Activated CD8-positive, alpha-beta T cell treated with anti-CD3 and anti-CD28 coated beads, Interleukin-2, amount 10 ng/mL, durations not matched to agents 7 days and 5 days (primary cell): ENCODE measurements at regions not wholly inside any gene's neighbourhood (a gene's known extent, or its start where the extent isn't known, plus 50 kb on each side); places are given as distances from the start of the nearest gene placed in this dataset.
"Not testable (repeated sequence)": the region's sequence is repeated elsewhere in the genome, so short reads cannot be mapped to it uniquely, and the experiment has no call there.

ENCODE experiments used
- ATAC-seq: fragments of 150-1000 bp; cut with Tn5 transposase; one replicate; pipeline ENCODE4 v1.10.0; 2021; ENCODE audit warnings: moderate library complexity
- CTCF ChIA-PET: fragments of 350-600 bp; sonication (Branson Sonifier 250); formaldehyde crosslinking; loops from one replicate; lab custom pipeline; 2021; ENCODE audit warnings: antibody characterized with exemption; lab: Charles Lee
- POLR2A ChIA-PET: fragments of 350-600 bp; sonication (Branson Sonifier 250); formaldehyde crosslinking; loops from one replicate; lab custom pipeline; 2021; ENCODE audit warnings: antibody characterized with exemption; lab: Charles Lee
- DNase-seq: peaks from one replicate; pipeline ENCODE4 v3.0.0-alpha.2; 2020
- H3K27ac Mint-ChIP-seq: one replicate; pipeline ENCODE4 v1.8.0; 2021; ENCODE audit warnings: mild to moderate bottlenecking, mixed read lengths
- H3K27me3 Mint-ChIP-seq: one replicate; pipeline ENCODE4 v1.8.0; 2021; ENCODE audit warnings: low read depth, mixed read lengths
- H3K36me3 Mint-ChIP-seq: one replicate; pipeline ENCODE4 v1.8.0; 2021; ENCODE audit warnings: low read depth, mixed read lengths
- H3K4me1 Mint-ChIP-seq: one replicate; pipeline ENCODE4 v1.8.0; 2021; ENCODE audit warnings: low read depth, mixed read lengths
- H3K4me3 Mint-ChIP-seq: one replicate; pipeline ENCODE4 v1.8.0; 2021; ENCODE audit warnings: mild to moderate bottlenecking, mixed read lengths
- H3K9me3 Mint-ChIP-seq: one replicate; pipeline ENCODE4 v1.8.0; 2022; ENCODE audit warnings: mixed read lengths; ENCODE audit not compliant: insufficient read depth

DNA sequence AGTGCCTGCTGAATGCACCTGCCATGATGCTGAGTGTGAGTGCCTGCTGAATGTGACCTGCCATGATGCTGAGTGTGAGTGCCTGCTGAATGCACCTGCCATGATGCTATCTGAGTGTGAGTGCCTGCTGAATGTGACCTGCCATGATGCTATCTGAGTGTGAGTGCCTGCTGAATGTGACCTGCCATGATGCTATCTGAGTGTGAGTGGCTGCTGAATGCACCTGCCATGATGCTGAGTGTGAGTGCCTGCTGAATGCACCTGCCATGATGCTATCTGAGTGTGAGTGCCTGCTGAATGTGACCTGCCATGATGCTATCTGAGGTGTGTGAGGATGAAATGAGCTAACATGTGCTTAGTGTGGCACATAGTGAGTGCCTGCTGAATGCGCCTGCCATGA, 98.7 kb upstream of the SULF2 start:
- ATAC-seq, H3K27ac Mint-ChIP-seq, DNase-seq, H3K9me3 Mint-ChIP-seq, H3K4me3 Mint-ChIP-seq, CTCF ChIA-PET, H3K27me3 Mint-ChIP-seq, H3K4me1 Mint-ChIP-seq, H3K36me3 Mint-ChIP-seq: not testable (repeated sequence)
- POLR2A ChIA-PET, result interaction anchor here (0.7 kb wide), 1 partner anchor 62 kb away, joined by 3 read pairs; no protein-coding TSS in a partner anchor

DNA sequence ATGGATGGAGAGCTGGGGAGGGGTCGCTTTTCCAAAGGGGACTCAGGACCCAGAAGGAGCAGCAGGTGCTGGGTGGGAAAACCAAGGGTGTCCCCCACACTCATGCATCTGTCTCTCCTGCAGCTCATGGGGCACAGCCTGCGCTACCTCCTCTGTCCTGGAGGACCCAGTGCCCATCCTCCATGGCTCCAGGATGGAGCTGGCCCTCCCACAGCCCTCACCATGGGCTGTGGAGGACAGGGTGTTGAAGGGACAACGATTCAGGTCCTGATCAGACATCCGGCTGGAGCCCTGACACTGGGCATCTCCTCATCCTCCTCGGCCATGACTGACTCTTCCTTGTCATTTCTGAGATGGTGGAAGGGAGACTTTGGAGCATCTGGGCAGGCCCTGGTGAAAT, 97.9 kb upstream of the SULF2 start:
- Mint-ChIP-seq H3K4me1 (no peaks in the 10 kb centered on the region), H3K27ac (no peak overlapping the region), H3K4me3 (no peak overlapping the region), H3K9me3 (no peaks in the 10 kb centered on the region), H3K27me3 (no peaks in the 10 kb centered on the region), H3K36me3 (no peaks in the 10 kb centered on the region)
- ChIA-PET POLR2A (no interaction called here), CTCF (no interaction called here)
- DNase-seq, result no peak
- ATAC-seq, result no peak

DNA sequence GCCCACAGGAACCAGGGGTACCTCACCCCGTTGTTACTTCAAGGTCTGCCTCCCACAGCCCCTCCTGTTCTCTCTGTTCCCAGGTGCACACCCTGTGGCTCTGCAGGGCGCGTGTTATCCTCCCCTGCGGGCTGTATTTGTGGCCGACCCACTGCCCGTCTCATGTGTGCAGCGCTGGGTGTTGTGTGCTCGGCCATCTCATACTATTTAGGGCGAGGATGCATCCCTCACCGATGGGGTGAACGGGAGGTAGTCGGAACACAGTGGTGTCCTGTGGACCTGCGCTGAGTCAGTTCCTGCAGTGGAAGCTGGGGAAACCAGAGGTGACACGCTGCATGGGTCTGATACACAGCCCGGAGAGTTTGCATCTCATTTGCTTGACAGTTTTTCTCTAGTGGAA, 94.5 kb upstream of the SULF2 start:
- POLR2A ChIA-PET, result no interaction called here
- H3K36me3 Mint-ChIP-seq, result no peaks in the 10 kb centered on the region
- CTCF ChIA-PET, result no interaction called here
- no peak overlapping the region for H3K4me3 Mint-ChIP-seq
- H3K27ac Mint-ChIP-seq, result no peak overlapping the region
- no peaks in the 10 kb centered on the region for H3K27me3 Mint-ChIP-seq
- ATAC-seq, result no peak
- DNase-seq, result no peak
- no peaks in the 10 kb centered on the region for H3K4me1 Mint-ChIP-seq
- no peaks in the 10 kb centered on the region for H3K9me3 Mint-ChIP-seq

DNA sequence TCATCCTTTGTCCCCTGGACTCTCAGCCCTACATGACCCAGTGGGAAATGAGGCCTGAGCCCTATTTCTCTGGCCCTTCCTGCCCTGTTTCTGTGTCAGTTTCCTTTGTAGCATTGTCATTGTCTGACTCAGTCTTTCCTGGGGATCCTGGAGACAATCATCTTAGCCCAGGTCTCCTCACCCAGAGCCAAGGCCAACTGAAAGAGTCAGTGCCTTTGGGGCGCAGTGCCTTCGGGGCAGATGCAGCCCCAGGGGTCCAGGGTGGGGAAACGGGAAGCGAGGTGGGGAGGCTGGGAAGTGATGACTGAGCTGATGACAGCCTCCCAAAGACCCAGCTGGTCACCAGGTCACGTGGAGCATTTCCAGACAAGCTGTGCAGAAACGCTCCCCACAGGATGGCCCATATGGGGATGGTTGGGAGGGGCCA, 93.3 kb upstream of the SULF2 start:
- Mint-ChIP-seq H3K4me1 (no peaks in the 10 kb centered on the region), H3K9me3 (no peaks in the 10 kb centered on the region), H3K27me3 (no peaks in the 10 kb centered on the region), H3K36me3 (no peaks in the 10 kb centered on the region), H3K27ac (no peak overlapping the region), H3K4me3 (no peak overlapping the region)
- no peak for ATAC-seq
- POLR2A ChIA-PET, result no interaction called here
- no peak for DNase-seq
- CTCF ChIA-PET, result no interaction called here

DNA sequence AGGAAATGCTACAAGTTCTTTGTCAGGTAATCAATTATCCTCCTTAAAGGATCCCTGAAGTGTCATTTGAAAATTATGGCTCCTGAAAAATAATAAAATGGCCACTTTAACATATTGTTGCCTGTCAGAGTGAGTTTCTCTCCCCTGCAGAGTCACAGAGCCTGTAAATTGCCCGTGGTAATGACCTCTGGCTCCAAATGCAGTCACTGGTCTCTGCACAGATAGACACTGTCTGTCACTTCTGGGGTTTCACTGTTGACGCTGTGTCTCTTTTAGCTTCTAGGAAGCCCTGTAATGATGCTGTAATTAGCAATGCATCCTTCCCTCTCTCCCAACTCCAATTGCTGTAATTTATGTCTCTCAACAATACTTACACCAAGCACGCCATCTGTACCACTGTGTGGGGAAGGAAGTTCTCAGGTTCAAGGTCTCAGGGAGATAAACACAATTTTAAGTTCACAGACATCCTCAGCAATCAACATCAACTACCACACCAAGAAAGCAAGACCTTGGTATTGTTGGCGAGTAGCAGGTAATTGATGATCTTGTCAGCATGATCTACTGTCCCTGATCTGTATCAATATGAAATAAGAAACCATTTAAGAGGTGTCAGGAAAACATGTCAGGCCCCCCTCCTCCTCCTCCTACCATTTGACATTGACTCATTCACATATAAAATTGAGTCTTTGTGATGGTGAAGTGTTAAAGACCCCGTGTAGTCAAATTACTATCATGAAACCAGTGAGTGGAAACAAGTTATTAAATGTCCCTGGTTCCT, 91.2 kb upstream of the SULF2 start:
- CTCF ChIA-PET, result no interaction called here
- Mint-ChIP-seq H3K36me3 (no peaks in the 10 kb centered on the region), H3K4me3 (no peak overlapping the region), H3K27ac (no peak overlapping the region), H3K27me3 (peaks cover 3% of the 10 kb centered on the region), H3K9me3 (no peaks in the 10 kb centered on the region), H3K4me1 (no peaks in the 10 kb centered on the region)
- ATAC-seq, result no peak
- POLR2A ChIA-PET, result no interaction called here
- no peak for DNase-seq

DNA sequence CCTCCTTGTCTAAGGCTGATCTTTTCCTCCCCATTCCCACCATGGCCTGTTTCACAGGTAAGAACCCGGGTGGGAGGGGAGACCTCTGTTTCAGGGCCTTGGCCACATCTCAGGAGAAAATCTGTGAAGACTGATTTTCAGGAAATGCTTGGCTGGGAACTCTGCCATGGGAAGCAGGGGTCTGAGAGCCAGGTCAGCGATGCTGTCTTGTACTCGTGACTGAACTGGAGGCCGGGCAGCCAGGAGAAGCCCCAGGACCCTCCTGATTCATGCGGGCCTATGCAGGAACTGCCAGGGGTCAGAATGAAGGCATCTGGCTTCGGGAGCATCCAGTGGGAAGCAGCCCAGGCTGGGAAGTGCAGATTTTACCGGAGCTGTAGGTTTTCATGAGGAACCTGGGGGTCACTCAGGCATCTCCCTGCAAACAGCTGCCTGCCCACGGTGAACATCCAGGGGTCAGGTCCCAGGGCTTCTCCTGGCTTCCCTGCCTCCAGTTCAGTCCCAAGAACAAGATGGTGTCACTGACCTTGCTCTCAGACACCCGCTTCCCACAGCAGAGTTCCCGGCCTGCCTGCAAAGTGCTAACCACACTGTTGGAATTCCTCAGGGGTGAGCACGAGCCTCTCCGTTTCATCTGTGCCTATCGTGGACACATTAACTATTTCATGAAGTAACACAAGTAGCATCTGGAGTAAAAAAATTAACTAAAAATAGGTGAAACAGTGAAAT, 90.2 kb upstream of the SULF2 start:
- ATAC-seq (no peak), DNase-seq (no peak)
- Mint-ChIP-seq H3K4me3 (no peak overlapping the region), H3K27ac (no peak overlapping the region), H3K4me1 (no peaks in the 10 kb centered on the region), H3K36me3 (no peaks in the 10 kb centered on the region), H3K9me3 (no peaks in the 10 kb centered on the region), H3K27me3 (peaks cover 3% of the 10 kb centered on the region)
- ChIA-PET CTCF (no interaction called here), POLR2A (no interaction called here)

DNA sequence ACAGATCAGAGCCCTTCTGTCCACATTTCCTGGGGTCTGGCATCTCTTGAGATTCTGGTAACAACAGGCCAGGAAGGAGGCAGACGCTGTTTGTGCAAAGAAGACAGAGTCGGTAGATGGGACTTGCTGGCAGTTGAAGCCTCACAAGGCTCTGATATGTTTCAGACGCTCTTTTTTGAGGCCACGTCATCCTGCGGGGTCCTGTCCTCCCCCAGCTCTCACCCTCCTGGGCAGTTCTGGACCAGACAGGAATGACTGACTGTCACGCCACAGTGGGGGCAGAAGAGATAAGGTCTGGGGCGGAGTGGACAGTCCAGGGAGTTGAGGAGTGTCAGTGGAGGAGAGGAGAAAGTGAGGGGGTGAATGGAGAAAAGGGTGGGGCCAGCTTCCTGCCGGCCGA, 87.1 kb upstream of the SULF2 start:
- Mint-ChIP-seq H3K36me3 (no peaks in the 10 kb centered on the region), H3K9me3 (no peaks in the 10 kb centered on the region), H3K27ac (no peak overlapping the region), H3K4me1 (no peaks in the 10 kb centered on the region), H3K4me3 (no peak overlapping the region), H3K27me3 (peaks cover 3% of the 10 kb centered on the region)
- ChIA-PET POLR2A (no interaction called here), CTCF (interaction anchor here (1.2 kb wide), 1 partner anchor 748 kb away, joined by 3 read pairs; no protein-coding TSS in a partner anchor)
- no peak for DNase-seq
- ATAC-seq, result no peak

DNA sequence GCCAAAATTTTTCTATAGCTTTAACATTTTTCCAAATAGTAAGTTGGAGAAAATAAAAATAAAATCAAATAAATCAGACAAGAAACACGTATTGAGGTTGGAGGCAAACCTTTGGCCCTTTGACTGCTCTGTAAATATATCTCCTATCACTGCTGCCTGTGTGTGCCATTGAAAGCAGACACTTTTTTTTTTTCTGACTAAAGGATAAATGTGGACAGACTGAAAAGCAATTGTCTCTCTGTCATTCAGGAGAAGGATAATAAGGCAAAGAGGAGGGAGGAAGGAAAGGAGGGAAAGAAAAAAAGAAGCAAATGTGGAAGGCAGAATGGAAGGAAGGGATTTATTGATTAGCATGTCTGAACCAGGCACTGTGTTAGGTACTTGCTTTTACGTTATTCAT, 85.2 kb upstream of the SULF2 start:
- CTCF ChIA-PET, result no interaction called here
- no peak overlapping the region for H3K4me3 Mint-ChIP-seq
- ATAC-seq (no peak), DNase-seq (no peak)
- no peak overlapping the region for H3K27ac Mint-ChIP-seq
- no peaks in the 10 kb centered on the region for H3K4me1 Mint-ChIP-seq
- POLR2A ChIA-PET, result no interaction called here
- peaks cover 3% of the 10 kb centered on the region for H3K27me3 Mint-ChIP-seq
- no peaks in the 10 kb centered on the region for H3K9me3 Mint-ChIP-seq
- no peaks in the 10 kb centered on the region for H3K36me3 Mint-ChIP-seq

DNA sequence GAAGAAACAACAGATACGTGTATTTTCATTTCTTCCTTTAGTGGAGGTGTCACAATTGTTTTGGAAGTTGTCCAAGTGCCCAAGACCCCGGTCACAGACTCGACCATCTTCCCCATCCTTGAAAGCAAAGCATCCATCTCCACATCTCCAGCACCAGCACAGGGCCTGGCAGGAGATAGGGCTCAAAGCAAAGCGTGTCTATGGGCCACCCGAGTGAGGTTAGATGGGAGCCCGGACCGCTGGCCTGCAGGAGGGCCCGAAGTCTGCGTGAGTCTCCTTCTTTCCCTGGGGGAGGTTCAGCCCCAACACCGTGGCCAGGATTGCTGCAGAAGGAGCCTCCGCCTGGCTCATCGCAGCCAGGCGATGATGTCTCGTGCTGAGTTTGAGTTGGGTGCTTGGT, 83.5 kb upstream of the SULF2 start:
- no peaks in the 10 kb centered on the region for H3K4me1 Mint-ChIP-seq
- ATAC-seq (no peak), DNase-seq (no peak)
- H3K27ac Mint-ChIP-seq, result no peak overlapping the region
- ChIA-PET CTCF (no interaction called here), POLR2A (no interaction called here)
- H3K9me3 Mint-ChIP-seq, result no peaks in the 10 kb centered on the region
- H3K27me3 Mint-ChIP-seq, result peaks cover 3% of the 10 kb centered on the region
- no peaks in the 10 kb centered on the region for H3K36me3 Mint-ChIP-seq
- H3K4me3 Mint-ChIP-seq, result no peak overlapping the region

DNA sequence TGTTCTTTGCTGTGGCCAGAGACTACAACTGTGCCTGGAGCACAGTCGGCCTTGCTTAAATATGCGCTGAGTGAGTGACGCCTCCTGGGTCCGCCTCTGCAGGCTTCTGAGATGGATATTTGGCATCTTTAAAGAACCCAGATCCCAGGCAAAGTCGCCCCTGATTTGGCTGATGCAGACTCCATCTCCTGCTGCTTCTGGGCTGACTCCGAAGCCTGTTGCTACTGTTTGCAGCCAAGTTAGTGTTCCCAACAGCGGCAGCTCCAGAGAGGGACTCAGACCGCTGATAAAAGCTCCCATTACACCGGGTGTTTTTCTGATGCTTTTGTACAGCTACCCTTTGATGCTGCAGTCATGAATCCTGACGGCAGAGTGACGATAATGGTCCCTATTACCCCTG, 83.0 kb upstream of the SULF2 start:
- DNase-seq (no peak), ATAC-seq (no peak)
- Mint-ChIP-seq H3K4me1 (no peaks in the 10 kb centered on the region), H3K27me3 (peaks cover 3% of the 10 kb centered on the region), H3K27ac (no peak overlapping the region), H3K9me3 (no peaks in the 10 kb centered on the region), H3K4me3 (no peak overlapping the region), H3K36me3 (no peaks in the 10 kb centered on the region)
- ChIA-PET CTCF (no interaction called here), POLR2A (no interaction called here)

DNA sequence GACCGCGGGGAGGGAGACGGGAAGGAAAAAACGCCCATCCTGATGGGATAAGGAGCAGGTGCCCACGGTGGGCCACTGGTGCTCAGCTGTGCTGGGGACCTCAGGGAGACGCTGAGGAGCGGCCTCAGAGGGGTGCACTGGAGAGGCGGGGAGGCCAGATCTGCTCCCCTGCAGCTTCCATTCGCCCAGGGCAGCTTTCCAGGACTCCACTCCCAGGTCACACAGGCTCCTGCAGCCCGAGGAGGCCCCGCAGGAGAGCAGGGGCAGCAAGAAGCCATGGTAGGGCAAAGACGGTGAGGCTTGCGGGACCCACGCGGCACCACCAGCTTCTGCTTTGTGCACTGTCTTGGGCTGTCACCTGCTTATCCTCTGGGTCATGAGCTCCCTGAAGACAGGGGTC, 82.5 kb upstream of the SULF2 start:
- H3K36me3 Mint-ChIP-seq, result no peaks in the 10 kb centered on the region
- DNase-seq, result no peak
- H3K4me3 Mint-ChIP-seq, result no peak overlapping the region
- peaks cover 7% of the 10 kb centered on the region for H3K27me3 Mint-ChIP-seq
- no peak for ATAC-seq
- H3K4me1 Mint-ChIP-seq, result no peaks in the 10 kb centered on the region
- H3K27ac Mint-ChIP-seq, result no peak overlapping the region
- ChIA-PET CTCF (no interaction called here), POLR2A (no interaction called here)
- H3K9me3 Mint-ChIP-seq, result no peaks in the 10 kb centered on the region

DNA sequence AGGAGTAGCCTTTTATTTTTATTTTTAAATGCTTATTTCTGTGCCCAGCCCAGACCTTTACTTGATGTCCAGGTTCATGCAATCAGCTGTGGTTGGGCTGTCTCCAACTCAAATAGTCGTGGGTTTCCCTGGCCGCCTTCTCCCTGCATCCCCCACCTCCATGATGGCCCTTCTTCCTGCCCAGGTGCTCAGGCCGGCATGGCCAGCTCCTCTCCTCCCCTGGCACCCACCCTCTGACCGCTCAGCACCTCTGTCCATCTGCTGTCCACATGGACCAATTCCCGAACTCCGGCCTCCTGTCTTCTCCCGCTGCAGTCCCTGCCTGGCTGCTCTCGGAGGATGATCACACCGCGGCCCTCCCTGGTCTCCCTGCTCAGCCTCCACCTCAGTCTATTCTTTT, 81.2 kb upstream of the SULF2 start:
- Mint-ChIP-seq H3K36me3 (no peaks in the 10 kb centered on the region), H3K4me3 (no peak overlapping the region), H3K27me3 (peaks cover 9% of the 10 kb centered on the region), H3K4me1 (no peaks in the 10 kb centered on the region), H3K27ac (no peak overlapping the region), H3K9me3 (no peaks in the 10 kb centered on the region)
- ATAC-seq (no peak), DNase-seq (no peak)
- POLR2A ChIA-PET, result no interaction called here
- CTCF ChIA-PET, result no interaction called here
